GM23248 (cell line): ENCODE measurements at regions not wholly inside any gene's neighbourhood (a gene's known extent, or its start where the extent isn't known, plus 50 kb on each side); places are given as distances from the start of the nearest gene placed in this dataset.

Experiments used
- EZH2 ChIP-seq: fragments of 200-600 bp; sonication (generic); IDR thresholded peaks from 2 replicates; pipeline ENCODE4 v1.6.1; 2018; ENCODE audit warnings: antibody characterized with exemption, mild to moderate bottlenecking; ENCODE audit not compliant: insufficient read depth, poor library complexity, severe bottlenecking
- EZH2phosphoT487 ChIP-seq: fragments of 200-600 bp; sonication (generic); IDR thresholded peaks from 2 replicates; pipeline ENCODE4 v1.6.1; 2018; ENCODE audit warnings: antibody characterized with exemption, moderate library complexity, mild to moderate bottlenecking, low read depth; ENCODE audit not compliant: insufficient read depth

GRCh38 chr15:62447742-62448141 lies 282.7 kb upstream of the C2CD4B start:
- TF ChIP-seq EZH2: no peak
- no peak for TF ChIP-seq EZH2phosphoT487
